22Rv1 (cell line): ENCODE measurements at regions not wholly inside any gene's neighbourhood (a gene's known extent, or its start where the extent isn't known, plus 50 kb on each side); places are given as distances from the start of the nearest gene placed in this dataset.

Experiments used
- H3K27ac ChIP-seq: fragments of 450-650 bp; 2 replicates; pipeline ENCODE4 v1.5.1; 2017
- CTCF ChIP-seq: fragments of 450-650 bp; IDR thresholded peaks from 2 replicates; pipeline ENCODE4 v1.5.1; 2017; ENCODE audit warnings: mild to moderate bottlenecking
- ZFX ChIP-seq: fragments of 450-650 bp; IDR thresholded peaks from 2 replicates; pipeline ENCODE4 v1.6.1; 2017; ENCODE audit warnings: antibody characterized with exemption, borderline replicate concordance

DNA sequence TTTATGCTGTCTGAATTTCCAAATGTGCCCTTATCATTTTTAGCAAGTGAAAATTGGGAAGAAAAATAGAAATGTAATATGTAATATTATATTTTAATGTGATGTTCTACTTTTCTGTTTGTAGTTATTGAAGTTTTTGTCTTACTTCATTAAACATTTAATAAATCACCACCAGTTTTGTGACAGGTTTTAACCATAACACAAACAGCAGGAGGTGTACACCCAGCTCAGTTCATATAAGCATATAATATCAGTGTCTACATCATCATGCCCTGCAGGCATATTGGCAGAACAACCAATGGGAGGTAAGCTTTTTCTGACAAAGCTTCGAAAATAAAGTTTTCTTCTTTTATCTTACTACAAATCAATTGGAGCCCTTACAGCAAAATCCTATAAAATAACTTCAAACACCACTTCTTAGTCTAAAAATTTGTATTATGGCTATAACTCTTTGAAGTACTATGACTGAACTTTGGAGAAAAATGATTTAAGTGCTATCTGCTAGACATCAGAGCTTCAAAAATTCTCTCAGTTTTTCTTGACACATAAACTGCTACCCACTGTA lies 236.7 kb downstream of the BARHL2 start:
- no peak for TF ChIP-seq CTCF
- TF ChIP-seq ZFX = no peak
- H3K27ac ChIP-seq = no peak overlapping the region

DNA sequence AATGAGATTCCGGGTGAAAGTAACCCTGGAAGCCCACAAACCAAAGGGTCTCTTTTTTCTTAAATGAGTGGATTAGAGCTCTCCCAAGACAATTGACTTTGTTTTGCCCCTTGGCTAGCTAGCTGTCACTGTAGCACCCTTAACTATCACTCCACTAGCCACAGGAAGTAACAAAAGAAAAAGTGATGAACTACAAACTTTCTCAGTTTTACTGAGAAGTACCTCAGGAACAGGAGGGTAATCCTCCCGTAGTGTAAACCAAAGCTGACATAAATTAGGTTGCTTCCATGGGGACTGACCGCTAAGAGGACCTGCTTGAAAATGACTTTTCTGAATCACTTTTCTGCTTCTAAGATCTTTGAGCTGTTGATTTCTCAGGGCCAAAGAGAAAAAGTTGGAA lies 240.1 kb downstream of the BARHL2 start:
- no peak overlapping the region for H3K27ac ChIP-seq
- TF ChIP-seq ZFX (no peak), CTCF (no peak)

GRCh38 chr1:90476411-90476810 lies 240.7 kb downstream of the BARHL2 start:
- no peak overlapping the region for H3K27ac ChIP-seq
- TF ChIP-seq ZFX = no peak
- no peak for TF ChIP-seq CTCF

DNA sequence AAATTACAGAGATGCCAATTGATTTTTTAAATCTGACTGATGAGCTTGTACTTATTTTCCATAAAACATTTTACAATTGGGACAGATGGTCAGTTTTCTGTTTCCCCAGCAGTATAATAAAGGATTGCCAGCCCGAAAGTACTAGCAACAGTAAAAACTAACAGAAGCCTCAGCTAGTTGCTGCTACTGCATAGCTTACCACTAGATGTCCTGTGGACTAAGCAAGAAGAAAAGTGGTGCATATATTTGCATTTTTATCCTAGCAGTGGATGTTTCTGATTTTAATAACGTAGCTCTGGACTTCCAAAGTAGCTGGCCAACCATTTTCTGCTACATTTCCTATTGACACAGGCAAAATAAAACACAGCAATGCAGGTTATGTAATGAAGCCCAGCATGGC lies 241.5 kb downstream of the BARHL2 start:
- H3K27ac ChIP-seq = no peak overlapping the region
- TF ChIP-seq ZFX (no peak), CTCF (peak; percentile 26)

DNA sequence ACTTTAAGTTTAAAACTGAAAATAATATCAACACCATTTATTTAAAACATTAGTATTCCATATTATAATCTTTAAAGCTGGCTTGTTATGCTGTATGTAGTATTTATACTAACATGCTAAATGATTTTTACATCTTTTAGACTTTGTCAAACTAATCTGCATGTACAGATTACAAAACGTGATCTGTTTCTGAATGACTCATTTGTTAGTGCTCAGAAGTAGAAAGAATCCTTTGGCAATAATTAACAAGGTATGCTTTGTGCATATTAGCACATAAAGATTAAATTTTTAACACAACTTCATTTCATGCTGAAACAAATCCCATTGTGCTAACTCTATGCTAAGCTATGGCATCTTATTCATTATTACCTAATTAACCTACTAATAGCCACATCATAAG lies 242.4 kb downstream of the BARHL2 start:
- no peak overlapping the region for H3K27ac ChIP-seq
- TF ChIP-seq CTCF = no peak
- TF ChIP-seq ZFX = no peak

- H3K27ac ChIP-seq = no peak overlapping the region
- TF ChIP-seq CTCF = no peak
- no peak for TF ChIP-seq ZFX
Measured at GRCh38 chr1:90474158-90474557, 242.9 kb downstream of the BARHL2 start.

- no peak for TF ChIP-seq CTCF
- no peak for TF ChIP-seq ZFX
- H3K27ac ChIP-seq = no peak overlapping the region
Measured at GRCh38 chr1:90472775-90473174, 244.3 kb downstream of the BARHL2 start.
